ENCODE measurements at regions not wholly inside any gene's neighbourhood (a gene's known extent, or its start where the extent isn't known, plus 50 kb on each side); places are given as distances from the start of the nearest gene placed in this dataset.
"Not testable (repeated sequence)": the region's sequence is repeated elsewhere in the genome, so short reads cannot be mapped to it uniquely, and the experiment has no call there.

DNA sequence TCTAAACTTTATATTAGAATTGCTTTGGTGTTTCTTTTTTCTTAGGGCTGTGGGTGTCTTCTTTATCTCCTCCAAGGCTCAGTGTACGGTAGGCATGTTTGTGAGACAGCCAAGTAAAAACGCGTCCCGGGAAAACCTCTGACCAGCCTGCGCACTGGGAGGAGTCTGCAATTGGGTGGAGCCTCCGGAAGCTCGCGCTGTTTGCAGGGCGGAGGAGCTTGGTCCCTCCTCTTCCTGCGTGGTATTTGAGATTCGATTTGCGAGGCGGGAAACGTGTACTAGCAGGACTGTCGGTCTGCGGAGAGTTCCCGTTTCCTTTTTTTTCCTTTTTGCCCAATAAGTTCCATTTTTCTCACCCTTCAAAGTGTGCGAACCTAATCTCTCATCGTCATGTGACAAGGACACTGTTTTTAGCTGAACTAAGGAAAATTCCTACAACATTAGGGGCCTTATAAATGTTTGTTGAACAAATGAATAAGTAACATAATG lies 182.1 kb upstream of the OTX2 start:
- Histone ChIP-seq H3K9me3 (ENCODE audit: control insufficient read depth, low read length) (peaks cover 13% of the 10 kb centered on the region), H3K4me1 (ENCODE audit: control insufficient read depth, insufficient read depth, low read length) (peaks cover 9% of the 10 kb centered on the region), H3K27me3 (ENCODE audit: control insufficient read depth, insufficient read depth, low read length, poor library complexity, severe bottlenecking) (no peaks in the 10 kb centered on the region), H3K4me3 (ENCODE audit: low read length) (no peak overlapping the region), H3K27ac (ENCODE audit: low read depth, low read length) (no peak overlapping the region), H3K36me3 (ENCODE audit: control insufficient read depth, insufficient read depth, low read length) (no peaks in the 10 kb centered on the region), H3K9ac (ENCODE audit: extremely low read depth, low read length, poor library complexity, severe bottlenecking) (no peak overlapping the region)
- H3K4me1 Mint-ChIP-seq: peaks cover 10% of the 10 kb centered on the region
- H3K36me3 Mint-ChIP-seq (ENCODE audit: low read depth): peaks cover 11% of the 10 kb centered on the region
- TF ChIP-seq, protein P1, sequence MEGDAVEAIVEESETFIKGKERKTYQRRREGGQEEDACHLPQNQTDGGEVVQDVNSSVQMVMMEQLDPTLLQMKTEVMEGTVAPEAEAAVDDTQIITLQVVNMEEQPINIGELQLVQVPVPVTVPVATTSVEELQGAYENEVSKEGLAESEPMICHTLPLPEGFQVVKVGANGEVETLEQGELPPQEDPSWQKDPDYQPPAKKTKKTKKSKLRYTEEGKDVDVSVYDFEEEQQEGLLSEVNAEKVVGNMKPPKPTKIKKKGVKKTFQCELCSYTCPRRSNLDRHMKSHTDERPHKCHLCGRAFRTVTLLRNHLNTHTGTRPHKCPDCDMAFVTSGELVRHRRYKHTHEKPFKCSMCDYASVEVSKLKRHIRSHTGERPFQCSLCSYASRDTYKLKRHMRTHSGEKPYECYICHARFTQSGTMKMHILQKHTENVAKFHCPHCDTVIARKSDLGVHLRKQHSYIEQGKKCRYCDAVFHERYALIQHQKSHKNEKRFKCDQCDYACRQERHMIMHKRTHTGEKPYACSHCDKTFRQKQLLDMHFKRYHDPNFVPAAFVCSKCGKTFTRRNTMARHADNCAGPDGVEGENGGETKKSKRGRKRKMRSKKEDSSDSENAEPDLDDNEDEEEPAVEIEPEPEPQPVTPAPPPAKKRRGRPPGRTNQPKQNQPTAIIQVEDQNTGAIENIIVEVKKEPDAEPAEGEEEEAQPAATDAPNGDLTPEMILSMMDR (conservative IDR thresholded peaks at IDR 0.05): no peak
- peaks cover 24% of the 10 kb centered on the region for H3K9me3 Mint-ChIP-seq
- DNase-seq: no peak
- no peak overlapping the region for H3K4me3 Mint-ChIP-seq
- 90 to 91% methylated on average over 17 to 19 of the region's 19 CpGs for WGBS, 2 experiments (ENCODE audit: insufficient coverage in 1 of 2, insufficient read length in 1 of 2)
- no peak overlapping the region for H3K27ac Mint-ChIP-seq
- peaks cover 2% of the 10 kb centered on the region for H3K27me3 Mint-ChIP-seq (ENCODE audit: insufficient read depth)

DNA sequence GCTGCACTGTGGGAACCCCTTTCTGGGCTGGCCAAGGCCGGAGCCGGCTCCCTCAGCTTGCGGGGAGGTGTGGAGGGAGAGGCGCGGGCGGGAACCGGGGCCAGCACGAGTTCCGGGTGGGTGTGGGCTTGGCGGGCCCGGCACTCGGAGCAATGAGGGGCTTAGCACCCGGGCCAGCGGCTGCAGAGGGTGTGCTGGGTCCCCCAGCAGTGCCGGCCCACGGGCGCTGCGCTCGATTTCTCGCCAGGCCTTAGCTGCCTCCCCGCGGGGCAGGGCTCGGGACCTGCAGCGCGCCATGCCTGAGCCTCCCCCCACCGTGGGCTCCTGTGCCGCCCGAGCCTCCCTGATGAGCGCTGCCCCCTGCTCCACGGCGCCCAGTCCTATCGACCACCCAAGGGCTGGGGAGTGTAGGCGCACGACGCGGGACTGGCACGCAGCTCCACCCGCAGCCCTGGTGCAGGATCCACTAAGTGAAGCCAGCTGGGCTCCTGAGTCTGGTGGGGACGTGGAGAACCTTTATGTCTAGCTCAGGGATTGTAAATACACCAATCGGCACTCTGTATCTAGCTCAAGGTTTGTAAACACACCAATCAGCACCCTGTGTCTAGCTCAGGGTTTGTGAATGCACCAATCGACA lies 180.8 kb upstream of the OTX2 start:
- H3K9ac ChIP-seq (ENCODE audit: extremely low read depth, low read length, poor library complexity, severe bottlenecking); H3K4me3 Mint-ChIP-seq; H3K4me3 ChIP-seq (ENCODE audit: low read length); H3K4me1 Mint-ChIP-seq; H3K36me3 ChIP-seq (ENCODE audit: control insufficient read depth, insufficient read depth, low read length); H3K27me3 ChIP-seq (ENCODE audit: control insufficient read depth, insufficient read depth, low read length, poor library complexity, severe bottlenecking); H3K27ac ChIP-seq (ENCODE audit: low read depth, low read length); H3K27ac Mint-ChIP-seq; H3K4me1 ChIP-seq (ENCODE audit: control insufficient read depth, insufficient read depth, low read length); H3K27me3 Mint-ChIP-seq (ENCODE audit: insufficient read depth); DNase-seq: not testable (repeated sequence)
- Mint-ChIP-seq H3K9me3 (peaks cover 26% of the 10 kb centered on the region), H3K36me3 (ENCODE audit: low read depth) (peaks cover 11% of the 10 kb centered on the region)
- peaks cover 17% of the 10 kb centered on the region for H3K9me3 ChIP-seq (ENCODE audit: control insufficient read depth, low read length)
- WGBS, 2 experiments (ENCODE audit: insufficient coverage in 1 of 2, insufficient read length in 1 of 2): 98% methylated on average over 11 to 38 of the region's 41 CpGs

DNA sequence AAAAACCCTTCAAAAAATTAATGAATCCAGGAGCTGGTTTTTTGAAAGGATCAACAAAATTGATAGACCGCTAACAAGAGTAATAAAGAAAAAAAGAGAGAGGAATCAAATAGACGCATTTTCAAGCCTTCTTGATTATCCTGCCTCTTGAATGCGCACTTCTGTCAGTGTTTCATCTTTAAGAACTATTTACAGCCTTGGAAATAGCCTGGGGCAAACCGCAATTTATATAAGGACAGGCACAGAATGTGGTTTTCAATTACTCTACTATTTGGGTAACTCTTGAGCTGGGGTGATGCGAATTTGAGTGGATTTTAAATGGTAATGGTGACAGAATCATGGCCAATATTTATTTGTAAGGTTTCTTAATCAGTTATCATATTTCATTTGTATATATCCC lies 179.1 kb upstream of the OTX2 start:
- WGBS, 2 experiments (ENCODE audit: insufficient coverage in 1 of 2, insufficient read length in 1 of 2): 91 to 92% methylated on average over 4 to 5 of the region's 5 CpGs
- H3K4me3 Mint-ChIP-seq: no peak overlapping the region
- H3K27ac ChIP-seq (ENCODE audit: low read depth, low read length): no peak overlapping the region
- H3K27me3 ChIP-seq (ENCODE audit: control insufficient read depth, insufficient read depth, low read length, poor library complexity, severe bottlenecking): no peaks in the 10 kb centered on the region
- DNase-seq: no peak
- H3K9me3 Mint-ChIP-seq: peaks cover 26% of the 10 kb centered on the region
- no peaks in the 10 kb centered on the region for H3K4me1 ChIP-seq (ENCODE audit: control insufficient read depth, insufficient read depth, low read length)
- H3K36me3 Mint-ChIP-seq (ENCODE audit: low read depth): peaks cover 11% of the 10 kb centered on the region
- H3K4me3 ChIP-seq (ENCODE audit: low read length): no peak overlapping the region
- no peaks in the 10 kb centered on the region for H3K36me3 ChIP-seq (ENCODE audit: control insufficient read depth, insufficient read depth, low read length)
- peaks cover 2% of the 10 kb centered on the region for H3K27me3 Mint-ChIP-seq (ENCODE audit: insufficient read depth)
- peaks cover 17% of the 10 kb centered on the region for H3K9me3 ChIP-seq (ENCODE audit: control insufficient read depth, low read length)
- H3K4me1 Mint-ChIP-seq: no peaks in the 10 kb centered on the region
- no peak overlapping the region for H3K9ac ChIP-seq (ENCODE audit: extremely low read depth, low read length, poor library complexity, severe bottlenecking)
- H3K27ac Mint-ChIP-seq: no peak overlapping the region
- TF ChIP-seq, protein P1 (conservative IDR thresholded peaks at IDR 0.05): no peak

DNA sequence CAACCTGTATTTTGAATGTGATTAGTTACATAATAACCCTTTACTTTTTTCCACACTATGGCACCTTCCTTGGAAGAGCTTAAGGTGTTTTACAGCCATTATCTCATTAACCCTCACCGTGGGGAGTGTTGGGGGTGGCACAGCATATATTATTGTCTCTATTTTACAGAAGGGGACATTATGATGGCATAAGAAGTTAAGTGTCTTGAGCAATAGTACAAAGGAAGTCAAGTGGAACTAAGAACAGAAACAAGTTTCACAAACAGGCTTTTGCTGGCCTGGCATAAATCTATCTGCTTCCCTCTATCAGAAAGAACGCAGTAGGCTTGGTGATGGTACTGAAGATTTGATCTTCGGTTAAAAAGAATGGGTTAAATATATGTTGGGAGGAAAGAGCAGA lies 169.7 kb upstream of the OTX2 start:
- H3K4me3 ChIP-seq (ENCODE audit: low read length): no peak overlapping the region
- Mint-ChIP-seq H3K27ac (no peak overlapping the region), H3K27me3 (ENCODE audit: insufficient read depth) (peaks cover 6% of the 10 kb centered on the region), H3K36me3 (ENCODE audit: low read depth) (no peaks in the 10 kb centered on the region), H3K9me3 (peaks cover 8% of the 10 kb centered on the region), H3K4me1 (peaks cover 18% of the 10 kb centered on the region), H3K4me3 (no peak overlapping the region)
- H3K27me3 ChIP-seq (ENCODE audit: control insufficient read depth, insufficient read depth, low read length, poor library complexity, severe bottlenecking): no peaks in the 10 kb centered on the region
- no peaks in the 10 kb centered on the region for H3K36me3 ChIP-seq (ENCODE audit: control insufficient read depth, insufficient read depth, low read length)
- peaks cover 4% of the 10 kb centered on the region for H3K4me1 ChIP-seq (ENCODE audit: control insufficient read depth, insufficient read depth, low read length)
- H3K9ac ChIP-seq (ENCODE audit: extremely low read depth, low read length, poor library complexity, severe bottlenecking): no peak overlapping the region
- DNase-seq: no peak
- 92 to 100% methylated on average over 2 to 3 of the region's 3 CpGs for WGBS, 2 experiments (ENCODE audit: insufficient coverage in 1 of 2, insufficient read length in 1 of 2)
- no peaks in the 10 kb centered on the region for H3K9me3 ChIP-seq (ENCODE audit: control insufficient read depth, low read length)
- TF ChIP-seq, protein P1 (conservative IDR thresholded peaks at IDR 0.05): no peak
- H3K27ac ChIP-seq (ENCODE audit: low read depth, low read length): no peak overlapping the region
